Activated CD8-positive, alpha-beta T cell treated with anti-CD3 and anti-CD28 coated beads, Interleukin-2, amount 10 ng/mL, durations not matched to agents 7 days and 5 days (primary cell): ENCODE measurements at regions not wholly inside any gene's neighbourhood (a gene's known extent, or its start where the extent isn't known, plus 50 kb on each side); places are given as distances from the start of the nearest gene placed in this dataset.

Experiments used
- ATAC-seq: fragments of 150-1000 bp; cut with Tn5 transposase; one replicate; pipeline ENCODE4 v1.10.0; 2021; ENCODE audit warnings: moderate library complexity
- CTCF ChIA-PET: fragments of 350-600 bp; sonication (Branson Sonifier 250); formaldehyde crosslinking; loops from one replicate; lab custom pipeline; 2021; ENCODE audit warnings: antibody characterized with exemption; lab: Charles Lee
- POLR2A ChIA-PET: fragments of 350-600 bp; sonication (Branson Sonifier 250); formaldehyde crosslinking; loops from one replicate; lab custom pipeline; 2021; ENCODE audit warnings: antibody characterized with exemption; lab: Charles Lee
- DNase-seq: peaks from one replicate; pipeline ENCODE4 v3.0.0-alpha.2; 2020
- H3K27ac Mint-ChIP-seq: one replicate; pipeline ENCODE4 v1.8.0; 2021; ENCODE audit warnings: mild to moderate bottlenecking, mixed read lengths
- H3K27me3 Mint-ChIP-seq: one replicate; pipeline ENCODE4 v1.8.0; 2021; ENCODE audit warnings: low read depth, mixed read lengths
- H3K36me3 Mint-ChIP-seq: one replicate; pipeline ENCODE4 v1.8.0; 2021; ENCODE audit warnings: low read depth, mixed read lengths
- H3K4me1 Mint-ChIP-seq: one replicate; pipeline ENCODE4 v1.8.0; 2021; ENCODE audit warnings: low read depth, mixed read lengths
- H3K4me3 Mint-ChIP-seq: one replicate; pipeline ENCODE4 v1.8.0; 2021; ENCODE audit warnings: mild to moderate bottlenecking, mixed read lengths
- H3K9me3 Mint-ChIP-seq: one replicate; pipeline ENCODE4 v1.8.0; 2022; ENCODE audit warnings: mixed read lengths; ENCODE audit not compliant: insufficient read depth

DNA sequence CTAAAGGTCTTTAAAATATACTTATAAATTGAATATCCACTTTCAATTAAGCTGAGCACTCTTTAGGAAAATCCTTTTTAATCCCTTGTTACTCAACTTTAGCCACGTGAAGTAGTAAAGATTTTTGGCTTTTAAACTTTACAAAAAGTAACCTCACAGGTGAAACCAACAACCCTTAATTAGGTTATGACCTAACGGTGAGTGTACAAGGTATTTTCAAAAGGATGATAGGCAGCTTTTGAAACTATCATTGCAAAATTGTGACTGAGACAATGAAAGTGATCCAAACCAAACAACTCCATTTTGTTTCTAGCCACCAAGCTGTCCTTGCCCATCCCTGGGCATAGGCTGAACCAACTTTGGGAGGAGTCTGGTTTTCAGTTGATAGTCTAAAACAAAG, 940.2 kb downstream of the OTOL1 start:
- ATAC-seq: no peak
- Mint-ChIP-seq H3K36me3 (no peaks in the 10 kb centered on the region), H3K27ac (no peak overlapping the region), H3K4me1 (no peaks in the 10 kb centered on the region), H3K4me3 (no peak overlapping the region), H3K9me3 (peaks cover 16% of the 10 kb centered on the region), H3K27me3 (no peaks in the 10 kb centered on the region)
- POLR2A ChIA-PET: no interaction called here
- CTCF ChIA-PET: no interaction called here
- DNase-seq: no peak

DNA sequence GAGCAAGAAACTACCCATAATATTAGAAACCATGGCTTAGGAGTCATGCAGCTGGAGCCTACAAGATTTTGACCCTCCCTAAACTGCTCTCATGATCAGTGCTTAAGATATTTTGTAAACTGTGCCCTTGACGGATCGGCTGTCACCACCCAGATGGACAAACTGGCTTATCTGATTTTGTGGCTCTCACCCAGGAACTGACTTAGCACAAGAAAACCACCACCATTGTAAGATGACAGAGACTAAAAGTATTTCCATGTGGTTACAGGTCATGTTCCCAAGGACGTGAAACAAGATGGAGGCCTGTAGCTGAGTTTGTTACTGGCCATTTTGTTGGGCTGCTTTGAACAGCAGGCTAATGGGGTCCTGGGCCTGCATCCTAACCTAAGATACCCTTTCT, 940.9 kb downstream of the OTOL1 start:
- Mint-ChIP-seq H3K36me3 (no peaks in the 10 kb centered on the region), H3K27ac (no peak overlapping the region), H3K4me1 (no peaks in the 10 kb centered on the region), H3K4me3 (no peak overlapping the region), H3K27me3 (no peaks in the 10 kb centered on the region), H3K9me3 (peaks cover 16% of the 10 kb centered on the region)
- ChIA-PET POLR2A (no interaction called here), CTCF (no interaction called here)
- DNase-seq (no peak), ATAC-seq (no peak)

DNA sequence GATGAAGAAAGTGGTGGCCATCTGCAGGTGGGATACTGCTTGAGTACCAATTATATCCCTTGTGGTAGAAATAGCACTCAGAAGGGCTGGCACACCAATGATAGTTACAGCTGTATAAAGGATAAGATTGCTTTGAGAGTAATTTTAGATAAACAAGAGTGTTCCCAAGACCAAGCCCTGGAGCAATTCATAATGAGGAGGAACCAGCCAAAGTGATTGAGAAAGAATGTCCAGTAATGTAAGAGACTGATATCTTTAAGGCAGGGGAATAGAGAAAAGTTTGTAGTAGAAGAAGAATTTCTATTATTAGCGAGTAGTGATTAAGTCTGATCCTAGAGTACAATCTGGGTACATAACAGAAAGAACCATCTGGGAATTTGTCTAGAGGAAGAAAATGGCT, 945.1 kb downstream of the OTOL1 start:
- Mint-ChIP-seq H3K36me3 (no peaks in the 10 kb centered on the region), H3K4me3 (no peak overlapping the region), H3K9me3 (peaks cover 9% of the 10 kb centered on the region), H3K27me3 (no peaks in the 10 kb centered on the region), H3K4me1 (no peaks in the 10 kb centered on the region), H3K27ac (no peak overlapping the region)
- no peak for ATAC-seq
- ChIA-PET POLR2A (no interaction called here), CTCF (no interaction called here)
- DNase-seq: no peak

DNA sequence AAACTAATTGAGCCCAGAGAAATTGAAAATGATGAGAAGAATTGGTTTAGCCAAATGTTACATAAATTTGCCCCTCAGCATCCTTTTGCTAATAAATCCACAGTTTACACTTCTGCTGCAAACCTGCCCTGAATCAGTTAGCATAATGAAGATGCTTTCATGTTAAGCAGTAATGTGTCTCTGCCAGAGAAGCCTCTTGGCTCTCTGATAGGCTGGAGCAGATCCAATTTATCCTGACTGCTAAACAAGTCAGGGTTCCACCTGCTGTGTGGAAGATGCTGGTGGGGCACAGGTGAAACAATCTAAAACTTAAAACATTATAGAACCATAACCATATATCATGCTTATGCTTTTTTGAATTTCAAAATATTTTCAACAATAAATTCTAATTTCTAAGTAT, 946.8 kb downstream of the OTOL1 start:
- Mint-ChIP-seq H3K36me3 (no peaks in the 10 kb centered on the region), H3K9me3 (peaks cover 13% of the 10 kb centered on the region), H3K4me3 (no peak overlapping the region), H3K27me3 (no peaks in the 10 kb centered on the region), H3K27ac (no peak overlapping the region), H3K4me1 (no peaks in the 10 kb centered on the region)
- no peak for DNase-seq
- ChIA-PET POLR2A (no interaction called here), CTCF (no interaction called here)
- no peak for ATAC-seq

DNA sequence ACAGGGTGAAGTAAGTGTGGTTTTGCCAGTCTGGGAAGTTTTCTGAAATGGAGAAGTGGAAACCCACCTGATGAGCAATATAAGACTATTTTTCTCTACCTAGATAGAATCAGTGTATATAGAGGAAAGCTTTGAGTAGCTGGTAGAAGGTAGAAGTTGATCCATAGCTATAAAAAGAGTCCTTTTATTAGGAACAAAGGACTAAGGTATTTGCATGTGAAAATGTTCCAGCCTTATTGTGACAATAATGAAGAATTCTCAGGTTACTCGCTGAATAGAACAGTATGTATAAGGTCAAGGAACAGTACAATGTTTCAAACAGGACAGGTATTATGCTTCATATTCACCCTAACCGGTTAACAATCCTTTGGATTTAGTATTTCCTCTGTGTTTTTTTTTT, 972.2 kb downstream of the OTOL1 start:
- ChIA-PET CTCF (no interaction called here), POLR2A (no interaction called here)
- H3K36me3 Mint-ChIP-seq: no peaks in the 10 kb centered on the region
- H3K9me3 Mint-ChIP-seq: peaks cover 2% of the 10 kb centered on the region
- H3K27me3 Mint-ChIP-seq: no peaks in the 10 kb centered on the region
- H3K4me3 Mint-ChIP-seq: no peak overlapping the region
- no peaks in the 10 kb centered on the region for H3K4me1 Mint-ChIP-seq
- DNase-seq (no peak), ATAC-seq (no peak)
- H3K27ac Mint-ChIP-seq: no peak overlapping the region

DNA sequence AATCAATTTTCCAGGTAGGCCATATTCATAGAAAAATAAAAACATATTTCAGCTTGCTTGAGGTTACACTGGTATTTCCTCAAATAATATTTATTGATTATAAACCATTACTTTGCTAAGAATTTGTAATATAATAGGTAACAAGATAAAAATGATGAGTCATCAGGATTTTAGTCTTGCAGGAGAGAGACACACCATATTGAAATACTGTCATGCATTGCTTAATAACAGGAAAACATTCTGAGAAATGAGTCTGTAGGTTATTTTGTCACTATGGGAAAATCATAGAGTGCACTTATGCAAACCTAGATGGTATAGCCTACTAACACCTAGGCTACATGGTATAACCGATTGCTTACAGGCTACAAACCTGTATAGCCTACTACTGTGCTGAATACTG, 990.5 kb downstream of the OTOL1 start:
- H3K9me3 Mint-ChIP-seq: no peaks in the 10 kb centered on the region
- H3K27me3 Mint-ChIP-seq: no peaks in the 10 kb centered on the region
- no peak overlapping the region for H3K4me3 Mint-ChIP-seq
- no peaks in the 10 kb centered on the region for H3K36me3 Mint-ChIP-seq
- H3K27ac Mint-ChIP-seq: no peak overlapping the region
- ATAC-seq: no peak
- CTCF ChIA-PET: no interaction called here
- DNase-seq: no peak
- H3K4me1 Mint-ChIP-seq: no peaks in the 10 kb centered on the region
- POLR2A ChIA-PET: no interaction called here

DNA sequence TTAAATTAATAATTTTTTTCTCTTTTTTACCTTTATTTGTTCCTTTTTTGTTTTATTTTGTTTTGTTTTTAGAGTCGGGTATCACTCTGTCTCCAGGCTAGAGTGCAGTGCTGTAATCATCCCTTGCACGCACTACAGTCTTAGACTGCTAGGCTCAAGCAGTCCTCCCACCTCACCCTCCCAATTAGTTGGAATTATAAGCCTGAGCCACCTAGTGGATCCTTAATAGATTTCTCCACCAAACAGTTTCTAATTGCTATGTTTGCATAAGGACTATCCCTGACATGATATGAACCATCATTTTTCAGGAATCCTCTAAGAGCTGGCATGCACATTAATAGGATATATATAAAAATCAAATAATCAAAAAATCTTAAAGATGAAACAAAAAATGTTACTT, 993.2 kb downstream of the OTOL1 start:
- DNase-seq (no peak), ATAC-seq (no peak)
- no peak overlapping the region for H3K27ac Mint-ChIP-seq
- POLR2A ChIA-PET: no interaction called here
- H3K9me3 Mint-ChIP-seq: no peaks in the 10 kb centered on the region
- no peak overlapping the region for H3K4me3 Mint-ChIP-seq
- no peaks in the 10 kb centered on the region for H3K4me1 Mint-ChIP-seq
- H3K27me3 Mint-ChIP-seq: no peaks in the 10 kb centered on the region
- CTCF ChIA-PET: no interaction called here
- no peaks in the 10 kb centered on the region for H3K36me3 Mint-ChIP-seq

DNA sequence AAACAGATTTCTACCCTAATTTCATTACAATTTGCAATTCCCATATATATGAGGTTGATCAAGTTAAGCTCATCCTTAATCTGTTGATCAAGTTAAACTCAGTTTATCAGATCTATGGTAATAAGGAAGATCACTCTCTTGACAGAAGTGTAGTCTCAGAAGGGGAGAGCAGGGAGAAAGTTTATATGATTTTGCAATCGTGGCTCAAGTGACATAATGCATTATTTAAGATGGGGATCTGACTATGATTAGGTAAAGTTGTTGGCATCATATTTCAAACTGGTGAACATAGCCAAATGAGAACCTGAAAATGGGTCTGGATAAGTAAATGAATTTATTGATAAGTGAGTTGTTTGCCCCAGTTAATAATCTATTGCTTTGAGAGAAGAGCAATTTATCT, 995.3 kb downstream of the OTOL1 start:
- Mint-ChIP-seq H3K27me3 (no peaks in the 10 kb centered on the region), H3K27ac (no peak overlapping the region), H3K4me3 (no peak overlapping the region), H3K9me3 (peaks cover 4% of the 10 kb centered on the region), H3K4me1 (no peaks in the 10 kb centered on the region), H3K36me3 (no peaks in the 10 kb centered on the region)
- no peak for ATAC-seq
- CTCF ChIA-PET: no interaction called here
- POLR2A ChIA-PET: no interaction called here
- DNase-seq: no peak

DNA sequence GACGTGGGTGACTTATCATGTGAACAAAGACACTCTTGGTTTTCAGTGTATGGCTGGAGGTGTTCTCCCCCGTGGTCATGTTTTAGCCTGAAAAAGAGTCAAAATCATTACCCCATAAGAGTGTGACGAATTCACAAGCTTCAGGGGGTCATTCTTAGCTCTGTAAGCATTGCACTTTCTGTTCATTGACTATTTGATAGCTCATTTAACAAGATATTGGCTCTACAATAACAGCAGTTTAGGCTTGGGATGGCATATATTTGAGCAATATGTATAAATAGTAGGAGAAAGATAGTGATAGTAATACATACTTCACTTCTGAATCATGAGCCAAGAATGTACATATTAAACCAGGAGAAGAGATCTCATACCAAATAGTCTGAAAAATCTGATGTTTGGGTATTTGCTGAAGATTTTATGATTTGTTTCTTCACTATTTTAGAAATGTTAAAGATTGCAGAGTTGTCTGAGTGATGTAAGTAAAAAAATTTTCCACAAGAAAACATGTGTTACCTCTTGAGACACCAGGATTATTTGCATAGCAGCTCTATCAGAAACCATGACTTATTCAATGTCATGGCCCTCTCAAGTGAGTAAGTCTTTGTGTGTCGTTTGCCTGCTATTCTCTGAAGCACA, 996.0 kb downstream of the OTOL1 start:
- no peaks in the 10 kb centered on the region for H3K4me1 Mint-ChIP-seq
- H3K27me3 Mint-ChIP-seq: no peaks in the 10 kb centered on the region
- H3K36me3 Mint-ChIP-seq: no peaks in the 10 kb centered on the region
- no peak overlapping the region for H3K27ac Mint-ChIP-seq
- POLR2A ChIA-PET: no interaction called here
- DNase-seq (no peak), ATAC-seq (no peak)
- H3K4me3 Mint-ChIP-seq: no peak overlapping the region
- H3K9me3 Mint-ChIP-seq: peaks cover 4% of the 10 kb centered on the region
- CTCF ChIA-PET: no interaction called here

DNA sequence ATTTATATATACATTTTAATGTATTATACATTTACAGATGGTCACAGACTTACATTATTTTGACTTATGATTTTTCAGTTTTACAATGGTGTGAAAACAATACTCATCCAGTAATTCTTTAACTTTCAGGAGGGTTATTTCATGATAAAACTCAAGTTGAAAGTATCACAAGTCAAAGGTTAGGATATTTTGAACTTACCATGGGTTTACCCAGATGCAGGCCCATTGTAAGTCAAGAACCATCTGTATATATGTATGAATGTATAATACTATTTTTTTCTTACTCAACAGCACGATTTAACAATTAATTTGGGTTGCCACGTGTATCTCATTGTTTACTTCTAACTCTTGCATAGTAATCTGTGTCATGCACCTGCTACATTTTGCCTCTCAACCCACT, 1002.0 kb downstream of the OTOL1 start:
- Mint-ChIP-seq H3K4me1 (no peaks in the 10 kb centered on the region), H3K27ac (no peak overlapping the region), H3K27me3 (no peaks in the 10 kb centered on the region), H3K9me3 (peaks cover 8% of the 10 kb centered on the region), H3K4me3 (no peak overlapping the region), H3K36me3 (no peaks in the 10 kb centered on the region)
- ChIA-PET POLR2A (no interaction called here), CTCF (no interaction called here)
- DNase-seq (no peak), ATAC-seq (no peak)

DNA sequence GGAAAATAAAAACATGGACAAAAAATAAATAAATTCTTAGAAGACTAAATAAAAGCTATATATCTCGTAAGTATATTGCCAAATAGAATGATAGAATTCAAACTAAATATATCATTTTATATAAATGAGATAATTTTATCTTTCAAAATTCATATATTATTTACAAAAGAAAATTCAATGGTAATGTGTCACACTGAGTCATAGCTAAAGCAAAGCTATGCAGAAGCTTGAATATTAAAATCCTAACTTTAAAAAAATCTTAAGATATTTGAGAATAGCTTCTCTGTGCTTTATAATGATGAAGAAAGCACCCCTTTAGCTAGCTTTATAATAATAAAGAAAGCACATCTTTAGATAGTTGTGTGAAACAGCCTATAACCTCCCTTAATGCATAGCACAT, 1010.8 kb downstream of the OTOL1 start:
- CTCF ChIA-PET: no interaction called here
- POLR2A ChIA-PET: no interaction called here
- H3K36me3 Mint-ChIP-seq: no peaks in the 10 kb centered on the region

DNA sequence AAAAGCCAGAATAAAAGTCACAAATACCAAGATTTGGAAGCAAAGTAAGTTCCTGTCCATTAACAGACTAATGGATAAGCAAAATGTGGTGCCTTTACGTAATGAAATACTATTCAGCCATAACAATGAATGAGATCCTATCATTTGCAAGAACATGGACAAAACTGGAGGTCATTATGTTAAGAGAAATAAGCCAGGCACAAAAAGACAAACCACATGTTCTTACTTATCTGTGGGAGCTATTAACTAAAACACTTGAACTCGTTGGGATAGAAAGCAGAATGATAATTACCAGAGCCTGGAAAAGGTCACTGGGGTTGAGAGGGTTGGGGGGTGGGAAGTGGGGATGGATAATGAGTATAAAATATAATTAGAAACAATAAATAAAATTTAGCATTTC, 1015.9 kb downstream of the OTOL1 start:
- Mint-ChIP-seq H3K4me3 (no peak overlapping the region), H3K9me3 (peaks cover 8% of the 10 kb centered on the region), H3K4me1 (no peaks in the 10 kb centered on the region), H3K36me3 (no peaks in the 10 kb centered on the region), H3K27me3 (no peaks in the 10 kb centered on the region), H3K27ac (no peak overlapping the region)
- DNase-seq (no peak), ATAC-seq (no peak)
- POLR2A ChIA-PET: no interaction called here
- CTCF ChIA-PET: no interaction called here

More for the DNA sequence above, 1010.8 kb downstream of the OTOL1 start:
- Mint-ChIP-seq H3K4me1 (no peaks in the 10 kb centered on the region), H3K9me3 (peaks cover 10% of the 10 kb centered on the region), H3K27me3 (no peaks in the 10 kb centered on the region), H3K27ac (no peak overlapping the region), H3K4me3 (no peak overlapping the region)
- ATAC-seq: no peak
- DNase-seq: no peak

DNA sequence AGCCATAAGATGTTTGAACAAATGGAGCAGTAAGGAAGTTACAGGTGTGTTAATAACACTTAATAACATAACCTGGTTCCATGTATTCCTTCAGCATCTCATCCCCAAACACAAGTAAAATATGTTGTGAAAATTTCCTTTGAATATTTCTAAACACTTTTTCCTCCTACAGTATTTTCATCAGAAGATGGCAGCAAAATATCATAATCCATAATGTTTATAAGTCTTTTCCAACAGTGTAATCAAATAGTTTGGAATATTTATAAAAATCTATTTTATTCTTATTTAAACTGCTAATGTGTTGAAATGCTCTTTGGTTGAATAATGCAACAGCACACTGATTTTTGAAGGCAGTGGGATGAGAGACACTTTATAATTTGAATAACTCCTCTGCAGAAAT, 1020.5 kb downstream of the OTOL1 start:
- no peaks in the 10 kb centered on the region for H3K4me1 Mint-ChIP-seq
- H3K9me3 Mint-ChIP-seq: peaks cover 2% of the 10 kb centered on the region
- no peak overlapping the region for H3K4me3 Mint-ChIP-seq
- no peak for DNase-seq
- H3K27ac Mint-ChIP-seq: no peak overlapping the region
- H3K27me3 Mint-ChIP-seq: no peaks in the 10 kb centered on the region
- no peak for ATAC-seq
- POLR2A ChIA-PET: no interaction called here
- H3K36me3 Mint-ChIP-seq: no peaks in the 10 kb centered on the region
- CTCF ChIA-PET: no interaction called here
